Peyer's patch (tissue), 4 donors: ENCODE measurements at regions not wholly inside any gene's neighbourhood (a gene's known extent, or its start where the extent isn't known, plus 50 kb on each side); places are given as distances from the start of the nearest gene placed in this dataset.

Source experiments
- POLR2A ChIP-seq, 2 donors: fragments of 450-650 bp; IDR thresholded peaks; one replicate each; pipeline ENCODE4 v1.5.1; 2017; ENCODE audit warnings: antibody characterized with exemption in 2 of 2, mild to moderate bottlenecking in 2 of 2, moderate library complexity in 2 of 2
- TF ChIP-seq, protein P1 (sequence below), 6 experiments: fragments of 450-650 bp in 4 of 6; fragments of 200-600 bp in 2 of 6; sonication (generic) in 1 of 6; IDR thresholded peaks; one replicate each; pipeline ENCODE4 v1.5.1; 2017 to 2019; ENCODE audit warnings: antibody characterized with exemption in 6 of 6, mild to moderate bottlenecking in 3 of 6, moderate library complexity in 1 of 6

DNA sequence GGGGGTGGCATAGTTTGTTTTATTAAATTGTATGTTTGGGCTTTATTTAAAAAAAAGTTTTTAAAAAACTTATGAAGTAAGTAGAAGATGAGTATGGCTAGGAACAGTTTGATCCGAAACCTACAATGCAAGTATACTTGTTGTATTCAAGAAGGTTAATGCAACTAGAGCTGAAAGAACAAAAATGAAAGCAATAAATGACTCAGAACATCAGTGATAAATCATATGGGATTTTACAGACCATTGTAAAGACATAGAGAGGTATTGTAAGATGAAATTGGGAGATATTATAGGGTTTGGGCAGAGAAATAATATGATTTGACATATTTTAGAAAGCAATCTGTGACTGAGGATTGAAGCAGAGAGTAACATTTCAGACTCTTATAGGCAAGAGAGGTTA lies 1135.3 kb downstream of the SLITRK5 start:
- TF ChIP-seq, protein P1, sequence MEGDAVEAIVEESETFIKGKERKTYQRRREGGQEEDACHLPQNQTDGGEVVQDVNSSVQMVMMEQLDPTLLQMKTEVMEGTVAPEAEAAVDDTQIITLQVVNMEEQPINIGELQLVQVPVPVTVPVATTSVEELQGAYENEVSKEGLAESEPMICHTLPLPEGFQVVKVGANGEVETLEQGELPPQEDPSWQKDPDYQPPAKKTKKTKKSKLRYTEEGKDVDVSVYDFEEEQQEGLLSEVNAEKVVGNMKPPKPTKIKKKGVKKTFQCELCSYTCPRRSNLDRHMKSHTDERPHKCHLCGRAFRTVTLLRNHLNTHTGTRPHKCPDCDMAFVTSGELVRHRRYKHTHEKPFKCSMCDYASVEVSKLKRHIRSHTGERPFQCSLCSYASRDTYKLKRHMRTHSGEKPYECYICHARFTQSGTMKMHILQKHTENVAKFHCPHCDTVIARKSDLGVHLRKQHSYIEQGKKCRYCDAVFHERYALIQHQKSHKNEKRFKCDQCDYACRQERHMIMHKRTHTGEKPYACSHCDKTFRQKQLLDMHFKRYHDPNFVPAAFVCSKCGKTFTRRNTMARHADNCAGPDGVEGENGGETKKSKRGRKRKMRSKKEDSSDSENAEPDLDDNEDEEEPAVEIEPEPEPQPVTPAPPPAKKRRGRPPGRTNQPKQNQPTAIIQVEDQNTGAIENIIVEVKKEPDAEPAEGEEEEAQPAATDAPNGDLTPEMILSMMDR (IDR thresholded peaks at IDR 0.05), result no peak
- no peak for TF ChIP-seq POLR2A (IDR thresholded peaks at IDR 0.05)
